ENCODE measurements at regions not wholly inside any gene's neighbourhood (a gene's known extent, or its start where the extent isn't known, plus 50 kb on each side); places are given as distances from the start of the nearest gene placed in this dataset.

DNA sequence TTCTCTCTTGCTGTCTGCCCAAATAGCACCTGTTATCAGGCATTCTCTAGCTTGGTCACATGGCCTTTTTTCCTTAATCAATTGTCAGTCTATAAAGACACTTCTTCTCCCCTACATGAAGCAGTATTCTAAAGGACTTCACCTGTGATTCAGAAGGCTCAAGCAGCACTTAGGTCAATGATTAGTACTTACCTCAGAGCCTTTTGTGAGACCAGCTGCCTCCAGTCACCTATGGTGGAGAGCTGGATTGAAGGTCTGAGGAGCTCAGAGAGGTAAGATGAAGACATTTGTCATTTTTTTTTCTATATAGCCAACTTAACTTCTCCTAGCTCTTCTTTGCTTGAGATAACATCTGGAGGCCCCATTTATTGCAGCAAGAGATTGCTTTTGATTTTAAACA lies 278.3 kb upstream of the PCSK5 start:
- ATAC-seq (ENCODE audit: low read depth) (no peak), DNase-seq (no peak)
- no peak overlapping the region for H2AFZ ChIP-seq (replicated peaks; ENCODE audit: low read length, poor library complexity)
- H4K5ac ChIP-seq (ENCODE audit: low read depth, low read length) = no peak overlapping the region
- H2AK5ac ChIP-seq (ENCODE audit: low read depth, low read length) = no peak overlapping the region
- H3K9me1 ChIP-seq (ENCODE audit: insufficient read depth, low read length) = no peaks in the 10 kb centered on the region
- H3K18ac ChIP-seq (ENCODE audit: low read depth, low read length) = no peak overlapping the region
- TF ChIP-seq, protein P1, sequence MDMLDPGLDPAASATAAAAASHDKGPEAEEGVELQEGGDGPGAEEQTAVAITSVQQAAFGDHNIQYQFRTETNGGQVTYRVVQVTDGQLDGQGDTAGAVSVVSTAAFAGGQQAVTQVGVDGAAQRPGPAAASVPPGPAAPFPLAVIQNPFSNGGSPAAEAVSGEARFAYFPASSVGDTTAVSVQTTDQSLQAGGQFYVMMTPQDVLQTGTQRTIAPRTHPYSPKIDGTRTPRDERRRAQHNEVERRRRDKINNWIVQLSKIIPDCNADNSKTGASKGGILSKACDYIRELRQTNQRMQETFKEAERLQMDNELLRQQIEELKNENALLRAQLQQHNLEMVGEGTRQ (IDR thresholded peaks at IDR 0.05; ENCODE audit: low read depth, low read length) = no peak
- TF ChIP-seq SMC3 (IDR thresholded peaks at IDR 0.05; ENCODE audit: low read depth, low read length) (no peak), RAD21 (IDR thresholded peaks at IDR 0.05; ENCODE audit: low read length) (no peak), CEBPB (IDR thresholded peaks at IDR 0.05; ENCODE audit: low read depth, low read length) (no peak), NFE2L2 (IDR thresholded peaks at IDR 0.05; ENCODE audit: low read depth, low read length) (no peak), ELK1 (IDR thresholded peaks at IDR 0.05; ENCODE audit: borderline replicate concordance, low read depth, low read length) (no peak), BHLHE40 (IDR thresholded peaks at IDR 0.05; ENCODE audit: low read depth, low read length) (no peak), RCOR1 (IDR thresholded peaks at IDR 0.05; ENCODE audit: insufficient replicate concordance, low read length) (no peak)
- no peaks in the 10 kb centered on the region for H4K20me1 ChIP-seq (ENCODE audit: insufficient read depth, low read length)
- no peak overlapping the region for H3K4me2 ChIP-seq (ENCODE audit: low read depth, low read length)
- H3K27me3 ChIP-seq (ENCODE audit: control insufficient read depth, insufficient read depth, low read length) = no peaks in the 10 kb centered on the region
- no peak overlapping the region for H3K14ac ChIP-seq (replicated peaks; ENCODE audit: low read depth, low read length)
- POLR2A ChIA-PET (ENCODE audit: unreplicated experiment) = no interaction called here
- H2AK9ac ChIP-seq (replicated peaks; ENCODE audit: low read depth, low read length, poor library complexity) = no peak overlapping the region
- no peaks in the 10 kb centered on the region for H3K79me1 ChIP-seq (ENCODE audit: low read depth in 1 of 2, low read length in 2 of 2)
- no peak overlapping the region for H2BK120ac ChIP-seq (ENCODE audit: low read depth, low read length)
- H3K9me3 ChIP-seq (ENCODE audit: control insufficient read depth, insufficient read depth, low read length) = peaks cover 6% of the 10 kb centered on the region; the same call in 1 of the 2 replicates
- H3K4me1 ChIP-seq (ENCODE audit: control insufficient read depth, insufficient read depth, low read length) = no peaks in the 10 kb centered on the region
- no peaks in the 10 kb centered on the region for H3K36me3 ChIP-seq (ENCODE audit: control insufficient read depth, insufficient read depth, low read length)
- no peak overlapping the region for H2BK20ac ChIP-seq (ENCODE audit: low read depth, low read length)
- H4K91ac ChIP-seq (ENCODE audit: insufficient read depth, low read depth, low read length) = no peak overlapping the region
- H3K4ac ChIP-seq (ENCODE audit: low read depth, low read length) = no peak overlapping the region
- H3K56ac ChIP-seq (ENCODE audit: extremely low read depth, insufficient read depth, low read length) = no peak overlapping the region
- no peak overlapping the region for H3K23ac ChIP-seq (ENCODE audit: low read depth, low read length)
- dilution Hi-C loops (cut with HindIII; ENCODE audit: low sequenced_read_pairs, unreplicated experiment) (no loop called here), in situ Hi-C loops (cut with MboI; ENCODE audit: low sequenced_read_pairs) (no loop called here), intact Hi-C loops (cut with micrococcal nuclease) (no loop called here)
- CTCF ChIA-PET = no interaction called here
- no peak overlapping the region for H3K9ac ChIP-seq (ENCODE audit: low read depth, low read length)
- no peak overlapping the region for H2BK15ac ChIP-seq (ENCODE audit: low read depth, low read length)
- H3K4me3 ChIP-seq (ENCODE audit: insufficient read depth, low read depth, low read length) = no peak overlapping the region
- no TSS peak for BruUV-seq (replicated peaks)
- H4K8ac ChIP-seq (ENCODE audit: low read depth in 2 of 2, low read length in 2 of 2) = no peak overlapping the region
- H2BK5ac ChIP-seq (ENCODE audit: low read depth, low read length, poor library complexity, severe bottlenecking) = no peak overlapping the region
- no peak overlapping the region for H3K27ac ChIP-seq (ENCODE audit: insufficient read depth, low read length)
